Nucleus accumbens (tissue), 56 donors: ENCODE measurements at regions not wholly inside any gene's neighbourhood (a gene's known extent, or its start where the extent isn't known, plus 50 kb on each side); places are given as distances from the start of the nearest gene placed in this dataset.

ENCODE experiments used
- DNase-seq, 56 donors: peaks; one replicate each; lab custom pipeline; 2025; lab: John Stamatoyannopoulos, UW

- DNase-seq: no peak
Measured at GRCh38 chr6:145022199-145022796, 713.0 kb downstream of the EPM2A start.

- no peak for DNase-seq
Measured at GRCh38 chr6:145023116-145023726, 712.1 kb downstream of the EPM2A start.

GRCh38 chr6:145025488-145025887, 709.8 kb downstream of the EPM2A start:
- no peak for DNase-seq

GRCh38 chr6:145026267-145026679, 709.0 kb downstream of the EPM2A start:
- DNase-seq: no peak

GRCh38 chr6:145028144-145028818, 707.0 kb downstream of the EPM2A start:
- no peak for DNase-seq

GRCh38 chr6:145031001-145031400, 704.3 kb downstream of the EPM2A start:
- DNase-seq: no peak

DNA sequence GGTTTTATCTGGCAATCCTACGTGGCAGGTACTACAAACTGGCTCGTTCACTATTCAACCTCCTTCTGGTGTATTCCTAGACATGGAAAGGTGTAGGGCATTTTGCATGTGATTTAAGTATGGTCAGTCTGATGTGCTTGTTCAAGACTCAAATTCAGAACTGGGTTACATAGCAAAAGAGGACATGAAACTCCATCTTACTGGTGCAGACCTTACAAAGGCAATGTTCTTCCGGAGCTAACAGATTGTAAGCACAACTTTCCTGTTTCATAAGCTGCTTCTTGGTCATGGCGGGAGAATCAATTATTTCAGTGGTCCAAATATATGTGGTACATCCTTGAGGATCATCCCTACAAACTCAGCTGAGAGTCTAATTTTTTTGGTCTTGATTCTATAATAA, 703.4 kb downstream of the EPM2A start:
- no peak for DNase-seq

DNA sequence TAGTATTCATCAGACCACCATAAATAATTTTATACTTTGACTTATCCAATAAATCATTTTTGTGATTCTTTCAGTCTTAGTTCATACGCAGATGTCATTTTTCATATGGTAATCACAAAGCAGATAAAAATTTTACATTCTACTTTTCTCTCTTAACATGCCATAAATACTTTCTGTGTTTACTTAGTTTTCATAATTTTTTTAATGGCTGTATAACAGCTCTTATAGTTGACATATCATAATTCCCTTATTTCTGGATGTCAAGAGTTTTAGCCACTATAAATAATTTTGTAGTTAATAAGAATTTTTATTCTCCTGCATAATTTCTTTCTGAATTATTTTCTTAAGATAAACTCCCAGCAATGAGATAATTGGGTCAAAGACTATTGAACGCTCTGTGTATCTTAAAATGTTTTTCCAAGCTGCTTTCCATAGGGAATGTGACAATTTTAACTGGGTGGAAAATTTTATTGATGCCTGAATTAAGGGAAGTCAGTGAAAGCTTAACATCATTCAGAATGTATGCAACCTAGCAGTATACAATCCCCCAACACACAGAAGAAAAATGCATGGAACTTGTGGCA, 702.7 kb downstream of the EPM2A start:
- no peak for DNase-seq

DNA sequence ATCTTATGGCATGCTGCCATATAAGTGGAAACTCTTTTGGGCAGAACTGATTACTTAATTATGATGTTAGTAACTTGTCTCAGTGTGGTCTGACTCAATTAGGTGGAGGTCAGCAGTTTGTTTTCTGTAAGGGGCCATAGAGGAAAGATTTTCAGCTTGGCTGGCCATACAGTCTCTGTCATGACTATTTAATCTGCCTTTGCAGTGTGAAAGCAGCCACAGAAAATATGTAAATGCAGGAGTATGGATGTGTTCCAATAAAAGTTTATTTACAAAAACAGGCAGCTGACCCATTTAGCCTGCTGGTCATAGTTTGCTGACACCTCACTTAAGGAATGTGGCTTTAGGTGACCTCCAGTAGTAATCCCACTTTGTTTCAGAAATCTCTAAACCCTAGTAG, 700.7 kb downstream of the EPM2A start:
- no peak for DNase-seq

DNA sequence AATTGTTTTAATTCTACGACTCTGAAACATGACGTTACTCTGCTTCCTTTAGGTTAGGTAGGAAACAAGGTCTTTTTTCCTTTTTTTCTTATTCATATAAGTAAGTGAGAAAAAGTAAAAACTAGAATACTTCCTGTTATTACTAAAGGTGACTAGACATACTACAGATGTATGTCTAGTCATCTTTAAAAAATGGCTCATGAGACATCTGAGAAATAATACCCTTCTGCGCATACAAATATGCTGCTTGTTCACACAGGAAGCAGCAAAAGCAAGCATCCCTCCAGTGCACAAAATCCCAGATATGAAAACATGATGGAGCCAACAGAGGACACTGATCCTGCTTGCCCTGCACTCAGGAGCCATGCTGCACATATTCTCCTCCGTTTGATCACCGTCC, 699.1 kb downstream of the EPM2A start:
- no peak for DNase-seq

DNA sequence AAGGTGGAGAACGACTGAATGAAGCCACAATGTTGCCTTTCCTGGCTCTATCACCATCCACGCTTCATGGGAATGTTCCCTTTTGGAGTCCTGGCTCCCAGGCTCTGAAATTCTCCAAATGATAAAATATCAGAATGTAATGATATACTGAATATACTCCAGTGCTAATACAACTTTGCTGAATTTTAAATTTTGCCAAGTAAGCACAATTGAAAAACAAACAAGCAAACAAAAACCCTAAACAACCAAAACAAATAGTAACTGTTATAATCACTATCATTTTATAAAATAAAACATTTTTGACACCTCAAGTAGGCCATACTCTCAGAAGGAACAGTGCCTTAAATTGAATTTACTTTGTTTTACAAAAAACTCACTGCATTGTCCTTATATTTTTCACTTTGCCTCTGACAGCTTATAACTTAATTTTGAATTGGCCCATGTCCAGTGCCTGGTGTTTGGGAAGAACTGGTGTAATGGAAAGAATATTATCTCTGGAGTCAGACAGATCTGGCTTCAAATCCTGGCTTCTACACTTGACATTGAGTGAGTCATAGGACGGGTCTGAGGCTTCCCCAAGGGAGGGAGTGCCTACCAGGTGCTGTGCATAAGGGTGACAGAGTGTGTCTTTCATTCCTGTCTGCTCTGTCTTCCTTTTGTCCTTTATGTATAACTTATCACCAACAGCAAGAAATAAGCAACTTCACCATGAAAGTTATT, 698.3 kb downstream of the EPM2A start:
- no peak for DNase-seq

DNA sequence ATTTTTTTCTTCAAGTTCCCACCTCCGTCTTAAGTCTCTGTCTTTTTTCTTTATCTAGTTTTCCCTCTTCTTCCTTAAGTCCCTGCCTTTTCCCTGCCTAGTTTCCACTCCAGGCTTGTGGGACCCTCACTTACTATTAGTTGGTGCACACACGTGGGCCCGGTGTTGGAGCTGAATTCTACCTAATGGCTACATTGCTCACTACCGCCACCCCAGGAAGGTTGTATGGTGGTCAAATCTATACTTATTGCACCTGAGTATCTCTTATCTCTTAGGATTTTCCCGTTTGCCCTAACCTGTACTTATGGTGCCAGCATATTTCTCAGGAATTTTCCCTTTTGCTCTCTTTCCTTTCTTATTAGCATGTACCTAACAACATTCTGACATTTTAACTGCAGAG, 692.8 kb downstream of the EPM2A start:
- DNase-seq: no peak

DNA sequence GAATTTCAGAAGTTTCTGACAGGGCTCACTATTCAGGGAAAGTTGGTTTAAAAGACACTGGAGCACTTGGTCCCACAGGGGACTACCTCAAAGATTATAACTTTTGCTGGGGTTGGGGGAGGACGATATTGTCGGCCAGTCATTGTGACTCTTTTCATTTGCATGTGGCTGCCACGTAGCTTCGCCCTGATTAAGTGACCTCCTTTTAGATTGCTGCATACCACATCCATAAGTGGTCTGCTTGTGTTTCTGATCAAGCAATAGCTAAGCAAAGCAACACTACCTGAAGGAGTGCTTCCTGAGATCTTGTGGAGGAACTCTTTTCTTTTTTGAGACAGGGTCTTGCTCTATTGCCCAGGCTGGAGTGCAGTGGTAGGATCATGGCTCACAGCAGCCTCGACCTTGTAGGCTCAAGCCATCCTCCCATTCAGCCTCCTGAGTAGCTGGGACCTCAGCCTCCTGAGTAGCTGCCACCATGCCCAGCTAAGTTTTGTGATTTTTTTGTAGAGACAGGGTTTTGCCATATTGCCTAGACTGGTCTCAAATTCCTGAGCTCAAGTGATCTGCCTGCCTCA, 691.3 kb downstream of the EPM2A start:
- DNase-seq: no peak

DNA sequence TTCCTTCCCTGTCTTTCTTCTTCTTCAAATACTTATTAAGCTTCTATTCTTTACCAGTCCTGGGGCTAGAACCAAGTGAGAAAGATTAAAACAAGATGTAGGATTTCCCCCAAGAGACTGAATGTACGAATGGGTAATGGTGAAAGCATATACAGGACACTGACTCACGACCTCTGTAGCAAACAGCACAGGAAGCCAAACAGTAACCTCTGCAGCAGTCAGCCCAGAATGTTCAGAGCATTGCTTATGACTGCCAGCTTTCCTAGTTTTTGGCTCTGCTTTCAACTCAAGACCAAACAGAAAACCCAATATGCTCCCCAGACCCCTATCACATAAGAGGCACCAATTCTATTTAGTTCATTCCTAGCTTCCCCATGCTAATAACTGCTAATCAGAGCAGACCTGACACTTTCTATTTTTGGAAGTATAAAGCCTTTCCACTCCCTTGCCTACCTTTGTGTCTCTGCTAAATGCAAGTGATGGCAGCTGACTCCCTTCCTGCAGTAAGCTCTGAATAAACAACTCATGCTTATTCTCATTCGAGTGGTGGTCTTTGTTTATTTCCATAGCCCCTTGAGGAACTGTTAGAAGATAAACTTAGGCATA, 690.6 kb downstream of the EPM2A start:
- DNase-seq: no peak

DNA sequence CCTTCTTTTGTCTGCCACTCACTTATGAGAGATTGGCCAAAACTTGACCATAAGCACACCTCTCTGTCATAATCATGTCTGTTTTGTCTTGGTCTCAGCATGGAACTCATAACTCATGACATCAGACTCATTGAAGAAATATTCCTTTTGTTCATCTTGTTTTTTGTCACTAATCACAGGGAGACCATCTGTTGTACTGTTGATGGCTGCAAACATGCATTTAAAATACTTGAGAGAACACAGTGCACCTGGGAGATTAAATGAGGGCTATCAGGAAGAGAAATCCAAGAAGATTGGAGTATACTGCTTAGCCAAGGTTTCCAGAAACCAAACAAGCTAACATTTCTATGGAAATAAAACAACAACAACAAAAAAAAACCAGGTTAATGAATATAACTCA, 689.7 kb downstream of the EPM2A start:
- no peak for DNase-seq

DNA sequence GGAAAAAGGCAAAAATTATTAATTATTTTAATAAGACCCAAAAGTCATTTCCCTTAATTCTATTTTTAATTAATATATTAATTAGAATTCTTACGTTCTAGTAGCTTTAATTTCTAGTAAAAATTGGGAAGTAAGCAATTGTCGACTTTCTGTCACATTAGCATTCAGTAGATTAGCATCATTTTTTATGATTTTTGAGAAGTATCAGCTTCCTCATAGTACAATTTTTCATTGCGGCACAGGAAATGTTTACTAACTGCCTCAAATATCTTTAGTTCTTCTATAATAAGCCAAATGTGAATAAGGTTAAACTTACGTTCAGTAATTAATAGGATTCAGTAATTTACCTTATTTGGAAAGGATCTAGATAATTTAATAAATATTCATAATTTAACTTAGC, 687.4 kb downstream of the EPM2A start:
- no peak for DNase-seq

- no peak for DNase-seq
Measured at GRCh38 chr6:145051661-145052060, 683.7 kb downstream of the EPM2A start.

- DNase-seq: no peak
Measured at GRCh38 chr6:145055567-145055966, 679.8 kb downstream of the EPM2A start.

DNA sequence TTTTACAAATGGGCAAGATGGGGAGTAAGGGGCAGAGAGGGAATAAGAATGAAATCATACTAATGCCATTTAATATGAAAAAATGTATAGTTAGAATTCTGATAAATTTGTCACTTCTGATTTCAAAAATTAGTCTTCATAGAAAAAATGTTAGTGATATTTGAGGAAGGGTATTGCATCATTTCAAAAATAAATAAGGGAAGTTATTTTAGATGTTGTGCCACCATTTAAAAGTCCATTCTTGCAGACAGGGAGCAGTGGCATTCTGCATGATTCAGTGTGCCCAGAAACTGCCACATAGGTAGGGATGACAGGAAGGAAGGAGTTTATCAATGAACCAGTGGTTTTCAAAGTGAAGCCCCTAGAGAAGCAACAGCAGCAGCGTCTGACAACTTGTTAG, 674.6 kb downstream of the EPM2A start:
- no peak for DNase-seq

- no peak for DNase-seq
Measured at GRCh38 chr6:145063091-145063490, 672.2 kb downstream of the EPM2A start.
